ENCODE measurements at regions not wholly inside any gene's neighbourhood (a gene's known extent, or its start where the extent isn't known, plus 50 kb on each side); places are given as distances from the start of the nearest gene placed in this dataset.

DNA sequence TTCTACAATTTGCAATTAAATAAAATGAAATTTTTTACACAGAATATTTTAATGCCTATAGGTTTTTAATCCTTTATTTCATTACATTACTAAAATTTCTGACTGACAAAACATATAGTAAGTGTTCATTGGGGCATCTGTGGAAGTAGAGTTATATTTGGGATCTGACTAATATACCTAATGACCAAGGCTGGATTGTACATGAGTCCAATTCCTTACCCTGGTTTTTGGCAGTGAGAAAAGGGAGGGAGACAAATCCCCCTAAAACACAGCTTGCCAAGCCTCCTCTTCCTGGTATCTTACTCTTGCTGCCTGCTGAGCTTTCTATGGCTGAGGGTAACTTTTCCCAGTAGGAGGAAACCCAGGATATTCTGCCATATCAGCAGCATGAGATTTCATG lies 149.4 kb upstream of the CDH20 start:
- TF ChIP-seq RCOR1 (IDR thresholded peaks at IDR 0.05; ENCODE audit: insufficient replicate concordance, low read length) (no peak), RAD21 (IDR thresholded peaks at IDR 0.05; ENCODE audit: low read length) (no peak), MAFK (IDR thresholded peaks at IDR 0.05; ENCODE audit: low read depth, low read length) (no peak), POLR2A (IDR thresholded peaks at IDR 0.05; ENCODE audit: low read depth, low read length) (no peak), FOS (IDR thresholded peaks at IDR 0.05; ENCODE audit: low read depth, low read length) (no peak), CEBPB (IDR thresholded peaks at IDR 0.05; ENCODE audit: low read depth, low read length) (no peak), MXI1 (IDR thresholded peaks at IDR 0.05; ENCODE audit: borderline replicate concordance, low read depth, low read length) (no peak)
- TF ChIP-seq, protein P1, sequence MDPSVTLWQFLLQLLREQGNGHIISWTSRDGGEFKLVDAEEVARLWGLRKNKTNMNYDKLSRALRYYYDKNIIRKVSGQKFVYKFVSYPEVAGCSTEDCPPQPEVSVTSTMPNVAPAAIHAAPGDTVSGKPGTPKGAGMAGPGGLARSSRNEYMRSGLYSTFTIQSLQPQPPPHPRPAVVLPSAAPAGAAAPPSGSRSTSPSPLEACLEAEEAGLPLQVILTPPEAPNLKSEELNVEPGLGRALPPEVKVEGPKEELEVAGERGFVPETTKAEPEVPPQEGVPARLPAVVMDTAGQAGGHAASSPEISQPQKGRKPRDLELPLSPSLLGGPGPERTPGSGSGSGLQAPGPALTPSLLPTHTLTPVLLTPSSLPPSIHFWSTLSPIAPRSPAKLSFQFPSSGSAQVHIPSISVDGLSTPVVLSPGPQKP (IDR thresholded peaks at IDR 0.05; ENCODE audit: borderline replicate concordance, low read depth, low read length), result no peak
- TF ChIP-seq, protein P2, sequence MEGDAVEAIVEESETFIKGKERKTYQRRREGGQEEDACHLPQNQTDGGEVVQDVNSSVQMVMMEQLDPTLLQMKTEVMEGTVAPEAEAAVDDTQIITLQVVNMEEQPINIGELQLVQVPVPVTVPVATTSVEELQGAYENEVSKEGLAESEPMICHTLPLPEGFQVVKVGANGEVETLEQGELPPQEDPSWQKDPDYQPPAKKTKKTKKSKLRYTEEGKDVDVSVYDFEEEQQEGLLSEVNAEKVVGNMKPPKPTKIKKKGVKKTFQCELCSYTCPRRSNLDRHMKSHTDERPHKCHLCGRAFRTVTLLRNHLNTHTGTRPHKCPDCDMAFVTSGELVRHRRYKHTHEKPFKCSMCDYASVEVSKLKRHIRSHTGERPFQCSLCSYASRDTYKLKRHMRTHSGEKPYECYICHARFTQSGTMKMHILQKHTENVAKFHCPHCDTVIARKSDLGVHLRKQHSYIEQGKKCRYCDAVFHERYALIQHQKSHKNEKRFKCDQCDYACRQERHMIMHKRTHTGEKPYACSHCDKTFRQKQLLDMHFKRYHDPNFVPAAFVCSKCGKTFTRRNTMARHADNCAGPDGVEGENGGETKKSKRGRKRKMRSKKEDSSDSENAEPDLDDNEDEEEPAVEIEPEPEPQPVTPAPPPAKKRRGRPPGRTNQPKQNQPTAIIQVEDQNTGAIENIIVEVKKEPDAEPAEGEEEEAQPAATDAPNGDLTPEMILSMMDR (conservative IDR thresholded peaks at IDR 0.05; ENCODE audit: low read depth, low read length), result no peak

All from IMR-90 (cell line).